GM18861 (cell line): ENCODE measurements at regions not wholly inside any gene's neighbourhood (a gene's known extent, or its start where the extent isn't known, plus 50 kb on each side); places are given as distances from the start of the nearest gene placed in this dataset.

Source experiments
- ATAC-seq: cut with Tn5 transposase; IDR thresholded peaks from one replicate; pipeline ENCODE4 v1.9.1; 2021; ENCODE audit not compliant: unreplicated experiment

DNA sequence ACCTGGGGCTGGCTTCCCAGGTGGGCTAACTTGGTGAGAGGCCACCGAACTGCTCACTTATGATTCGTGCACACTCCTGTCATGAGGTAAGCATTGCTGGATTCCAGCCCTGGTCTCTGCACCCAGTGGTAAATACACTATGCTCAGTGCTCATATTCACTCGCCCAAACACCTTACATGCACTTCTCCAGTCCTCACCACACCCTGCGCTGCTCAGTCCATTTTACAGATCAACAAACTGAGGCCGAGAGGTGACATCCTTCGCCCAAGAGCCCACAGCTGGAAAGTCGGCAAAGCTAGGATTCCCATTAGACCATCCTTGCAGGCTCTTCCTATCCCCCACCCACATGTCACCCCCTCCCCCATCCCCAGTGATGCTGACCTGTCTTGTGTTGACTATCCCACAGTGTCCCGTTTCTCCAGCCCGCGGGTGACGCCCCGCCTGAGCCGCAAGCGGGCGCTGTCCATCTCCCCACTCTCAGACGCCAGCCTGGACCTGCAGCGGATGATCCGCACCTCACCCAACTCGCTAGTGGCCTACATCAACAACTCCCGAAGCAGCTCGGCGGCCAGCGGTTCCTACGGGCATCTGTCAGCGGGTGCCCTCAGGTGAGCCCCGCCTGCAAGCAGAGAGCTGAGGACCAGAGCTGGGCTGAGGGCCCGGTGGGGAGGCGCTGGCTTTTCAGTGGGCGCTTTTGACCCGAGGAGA lies 232.8 kb downstream of the GLI2 start:
- ATAC-seq = no peak

DNA sequence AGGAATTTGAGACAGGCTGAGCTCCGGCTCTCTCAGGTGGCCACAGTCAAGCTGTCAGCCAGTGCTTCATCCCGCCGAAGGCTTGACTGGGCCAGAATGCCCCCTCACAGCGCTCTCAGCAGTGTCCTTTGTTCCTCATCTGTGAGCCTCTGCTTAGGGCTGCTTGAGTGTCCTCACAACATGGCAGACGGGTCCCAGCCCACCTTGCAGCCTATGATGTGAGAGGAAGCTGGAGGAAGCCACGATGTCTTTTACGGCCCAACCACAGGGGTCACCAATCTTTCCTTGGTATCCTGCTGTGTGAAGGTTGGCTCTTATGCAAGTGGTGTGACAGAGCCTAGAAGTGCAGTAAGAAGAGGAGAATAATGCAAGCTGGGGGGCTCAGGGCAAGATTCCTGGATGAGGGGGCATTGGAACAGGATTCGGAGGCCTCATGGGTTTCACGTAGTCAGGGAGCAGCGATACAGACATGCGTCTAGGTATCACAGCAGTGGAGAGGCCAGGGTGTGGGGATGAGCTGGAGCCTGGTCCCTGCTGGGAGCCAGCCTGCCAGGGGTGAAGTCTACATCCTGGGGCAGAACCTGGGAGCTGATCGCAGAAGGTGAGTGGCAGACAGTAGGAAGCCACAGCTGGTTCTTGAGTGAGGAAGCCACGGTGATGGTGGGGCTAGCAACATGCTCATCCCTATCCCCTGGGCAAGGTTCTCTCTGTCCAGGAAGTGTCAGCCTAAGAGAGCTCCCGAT lies 234.1 kb downstream of the GLI2 start:
- no peak for ATAC-seq

DNA sequence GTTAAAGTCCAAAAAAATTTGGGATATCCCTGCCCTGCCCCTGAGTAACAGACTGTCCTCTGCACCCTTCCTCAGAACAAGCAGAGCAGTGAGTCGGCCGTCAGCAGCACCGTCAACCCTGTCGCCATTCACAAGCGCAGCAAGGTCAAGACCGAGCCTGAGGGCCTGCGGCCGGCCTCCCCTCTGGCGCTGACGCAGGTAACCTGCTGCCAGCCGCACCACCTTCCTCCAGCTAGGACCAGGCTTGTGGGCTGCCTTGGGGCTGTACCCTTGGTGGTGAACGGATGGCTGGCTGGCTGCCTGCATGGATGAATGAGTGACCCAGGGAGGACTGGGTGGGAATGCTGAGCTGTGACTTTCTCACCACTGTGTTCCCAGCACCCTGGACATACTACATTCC lies 236.2 kb downstream of the GLI2 start:
- ATAC-seq = no peak

DNA sequence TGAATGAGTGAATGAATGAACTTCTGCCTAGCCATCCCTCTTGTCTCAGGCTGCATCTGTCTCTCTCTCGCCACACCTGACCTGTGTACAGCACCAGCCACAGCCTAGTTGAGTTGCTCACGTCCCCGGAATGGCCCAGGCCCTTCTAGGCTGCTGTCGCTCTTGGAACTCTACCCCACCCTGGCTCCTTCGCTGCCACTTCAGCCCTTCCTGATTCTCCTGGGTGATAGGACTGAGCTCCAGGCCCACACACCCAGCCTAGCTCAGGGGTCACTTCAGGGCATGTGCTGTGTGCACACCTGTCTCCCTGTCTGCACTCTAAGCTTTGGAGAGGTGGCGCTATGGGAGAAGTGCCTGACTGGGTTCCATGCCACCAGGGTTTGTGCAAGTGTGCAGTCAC lies 236.6 kb downstream of the GLI2 start:
- ATAC-seq = no peak

DNA sequence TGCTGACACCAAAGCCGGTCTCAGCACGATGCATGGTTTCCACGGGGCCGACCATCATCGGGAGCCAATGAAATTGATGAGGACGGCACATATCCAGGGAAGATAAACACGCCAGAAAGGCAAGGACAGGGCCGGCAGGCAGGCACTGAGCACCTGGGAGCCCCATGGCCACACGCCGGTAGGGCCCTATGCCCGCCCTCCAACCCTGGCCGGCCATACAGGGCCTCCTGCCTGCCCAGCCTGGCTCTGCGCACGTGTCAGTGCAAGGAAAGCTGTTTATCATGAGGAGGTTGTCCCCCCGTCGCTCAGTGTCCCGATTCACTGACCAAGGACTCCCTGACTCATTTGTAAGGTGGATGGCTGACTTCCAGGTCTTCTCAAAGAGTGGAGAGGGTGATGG lies 237.5 kb downstream of the GLI2 start:
- ATAC-seq = no peak

DNA sequence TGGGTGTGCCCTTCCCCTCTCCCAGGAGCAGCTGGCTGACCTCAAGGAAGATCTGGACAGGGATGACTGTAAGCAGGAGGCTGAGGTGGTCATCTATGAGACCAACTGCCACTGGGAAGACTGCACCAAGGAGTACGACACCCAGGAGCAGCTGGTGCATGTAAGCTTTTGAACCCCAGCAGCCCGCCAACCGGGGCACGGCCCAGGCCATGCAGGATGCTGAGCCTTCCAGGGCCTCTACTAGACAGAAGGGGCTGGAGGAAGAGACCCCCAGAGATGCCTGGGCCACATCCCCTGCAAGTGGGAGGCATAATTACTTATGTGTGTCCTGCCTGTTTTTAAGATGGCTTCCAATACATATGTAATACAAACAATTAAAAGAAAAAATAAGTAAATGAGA lies 239.3 kb downstream of the GLI2 start:
- no peak for ATAC-seq

DNA sequence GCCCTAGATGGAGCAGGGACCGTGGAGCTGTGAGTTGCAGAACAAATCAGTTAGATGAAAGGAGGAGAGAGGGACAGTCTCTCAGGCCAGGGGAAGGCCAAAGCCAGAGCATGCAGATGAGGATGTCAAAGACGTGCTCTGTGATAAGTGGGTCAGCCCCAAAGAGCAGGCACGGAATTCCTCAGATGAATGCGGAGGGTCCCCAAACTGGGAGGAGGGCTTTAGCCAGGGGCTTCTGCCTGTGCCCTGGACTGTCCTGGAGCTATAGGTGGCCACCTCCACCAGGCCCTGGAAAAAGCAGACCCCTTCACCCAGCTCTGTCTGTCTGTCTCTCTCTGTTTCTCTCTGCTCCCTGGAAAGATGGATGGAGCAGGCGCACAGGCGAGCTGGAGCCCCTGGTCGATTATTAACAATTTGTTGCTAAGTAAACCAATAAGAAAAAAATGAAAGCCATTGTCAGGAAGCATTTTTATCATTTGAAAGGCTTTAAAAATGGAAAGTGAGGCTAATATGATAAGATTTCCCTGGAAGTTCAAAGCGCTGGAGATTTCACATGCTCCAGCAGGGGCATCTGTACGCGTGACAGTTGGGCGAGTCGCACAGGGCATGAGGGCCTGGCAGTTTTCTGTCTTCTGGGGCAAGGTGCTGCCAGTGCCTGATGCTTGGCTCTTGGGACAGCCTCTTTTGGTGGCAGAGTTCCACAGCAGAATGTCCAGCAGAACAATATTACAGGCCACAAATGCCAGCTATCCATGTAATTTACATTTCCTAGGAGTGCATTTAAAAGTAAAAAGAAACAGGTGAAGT lies 241.0 kb downstream of the GLI2 start:
- ATAC-seq = no peak

DNA sequence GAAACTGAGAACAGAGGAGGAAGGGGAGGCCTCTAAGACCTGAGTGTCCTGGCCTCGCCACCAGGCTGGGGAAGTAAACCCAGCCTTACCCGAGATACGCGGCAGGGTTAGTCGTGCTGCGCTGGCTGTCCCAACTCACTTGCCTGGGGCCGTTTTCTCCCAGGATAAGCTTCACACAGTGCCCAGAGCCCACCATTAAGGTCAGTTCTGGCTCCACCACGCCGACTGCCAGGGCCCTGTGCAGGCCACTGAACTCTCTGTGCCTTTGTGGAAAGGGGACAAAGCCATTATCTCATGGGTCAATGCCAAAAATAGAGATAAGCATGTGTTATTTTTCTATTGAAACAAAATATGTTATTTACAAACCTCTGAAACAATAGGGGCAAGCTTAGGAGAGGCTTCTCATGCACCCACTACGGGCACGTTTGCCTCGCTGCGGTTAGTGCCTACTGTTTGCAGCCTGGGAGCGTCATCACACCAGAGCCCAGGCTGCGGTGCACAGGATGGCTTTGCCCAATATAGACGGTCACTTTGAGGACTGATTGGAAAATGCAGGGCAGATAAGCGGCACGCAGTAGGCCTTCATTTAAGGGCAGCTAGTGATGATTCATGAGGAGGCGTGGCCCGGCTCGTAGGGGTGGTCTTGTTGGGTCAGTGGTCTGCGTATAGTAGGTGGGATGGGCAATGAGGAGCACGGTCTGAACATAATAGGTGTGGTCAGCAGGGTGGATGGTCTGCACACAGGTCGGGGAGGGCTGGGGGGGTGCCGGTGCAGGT lies 242.1 kb downstream of the GLI2 start:
- ATAC-seq = no peak

DNA sequence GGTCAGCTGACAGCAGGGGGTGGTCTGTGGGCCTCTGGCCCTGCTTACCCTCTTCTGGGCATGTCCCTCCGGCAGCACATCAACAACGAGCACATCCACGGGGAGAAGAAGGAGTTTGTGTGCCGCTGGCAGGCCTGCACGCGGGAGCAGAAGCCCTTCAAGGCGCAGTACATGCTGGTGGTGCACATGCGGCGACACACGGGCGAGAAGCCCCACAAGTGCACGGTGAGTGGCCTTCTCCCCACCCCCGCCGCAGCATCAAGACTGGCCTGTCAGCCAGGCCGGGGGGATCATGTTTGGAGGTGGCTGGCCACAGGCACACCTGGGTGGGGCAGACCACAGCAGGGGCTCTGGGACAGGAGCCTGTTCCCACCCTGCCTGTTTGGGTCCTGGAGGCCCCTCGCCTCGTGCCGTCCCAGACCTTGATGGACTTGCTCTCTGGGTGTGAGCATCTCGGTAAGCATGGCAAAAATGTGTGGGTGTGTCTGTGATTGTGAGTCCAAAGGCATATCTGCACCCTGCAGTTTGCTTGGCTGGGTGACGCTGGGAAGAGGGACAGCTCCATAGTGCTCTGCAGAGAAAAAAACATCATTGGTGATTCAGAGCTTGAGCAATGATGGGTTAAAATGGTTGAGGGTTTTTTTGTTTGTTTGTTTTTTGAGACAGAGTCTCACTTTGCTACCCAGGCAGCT lies 242.8 kb downstream of the GLI2 start:
- no peak for ATAC-seq

DNA sequence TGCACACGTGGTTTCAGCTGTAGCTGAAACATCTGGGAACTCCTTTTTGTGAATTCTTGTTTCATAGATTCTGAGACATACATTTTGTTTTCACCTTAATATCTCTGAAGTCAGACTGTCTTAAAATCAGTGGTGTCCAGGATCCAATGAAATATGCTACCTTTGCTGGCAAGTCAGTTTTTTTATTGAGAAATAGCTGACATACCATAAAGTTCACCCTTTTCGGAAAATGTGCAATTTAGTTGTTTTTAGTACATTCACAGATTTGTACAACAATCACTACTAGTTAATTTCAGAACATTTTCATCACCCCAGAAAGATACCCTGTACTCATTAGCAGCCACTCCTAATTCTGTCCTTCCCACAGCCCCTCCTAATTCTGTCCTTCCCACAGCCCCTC lies 243.7 kb downstream of the GLI2 start:
- ATAC-seq = no peak

DNA sequence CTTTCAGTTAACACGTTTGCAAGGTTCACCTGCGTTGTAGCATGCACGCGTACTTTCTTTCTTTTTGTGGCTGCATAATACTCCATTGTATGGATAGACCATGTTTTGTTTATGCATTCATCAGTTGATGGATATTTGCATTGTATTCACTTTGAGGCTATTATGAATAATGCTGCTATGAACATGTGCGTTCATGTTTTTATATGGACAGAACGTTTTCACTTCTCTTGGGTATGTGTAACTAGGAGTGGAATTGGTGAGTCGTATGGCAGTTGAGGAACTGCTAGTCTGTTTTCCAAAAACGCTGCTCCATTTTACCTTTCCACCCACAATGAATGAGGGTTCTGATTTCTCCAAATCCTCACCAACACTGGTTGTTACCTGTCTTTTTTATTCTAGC lies 244.3 kb downstream of the GLI2 start:
- ATAC-seq = no peak

DNA sequence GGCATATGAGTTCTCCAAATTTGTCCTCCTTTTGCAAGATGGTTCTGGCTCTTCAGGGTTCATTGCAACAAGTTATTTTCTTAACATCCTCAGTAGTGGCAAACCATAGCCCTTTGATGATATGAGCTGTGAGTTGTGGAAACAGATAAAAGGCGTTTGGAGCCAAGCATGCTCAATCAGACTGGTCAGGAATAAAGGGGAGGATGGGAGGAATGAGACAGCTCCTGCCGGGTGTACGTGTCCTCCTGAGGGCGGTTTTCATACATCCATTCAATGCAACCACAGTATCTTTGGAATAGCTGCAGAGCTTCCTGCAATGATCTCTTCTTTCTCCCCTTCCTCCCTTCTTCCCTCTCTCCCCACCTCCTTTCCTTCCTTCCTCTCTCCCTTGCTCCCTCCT lies 245.8 kb downstream of the GLI2 start:
- no peak for ATAC-seq

DNA sequence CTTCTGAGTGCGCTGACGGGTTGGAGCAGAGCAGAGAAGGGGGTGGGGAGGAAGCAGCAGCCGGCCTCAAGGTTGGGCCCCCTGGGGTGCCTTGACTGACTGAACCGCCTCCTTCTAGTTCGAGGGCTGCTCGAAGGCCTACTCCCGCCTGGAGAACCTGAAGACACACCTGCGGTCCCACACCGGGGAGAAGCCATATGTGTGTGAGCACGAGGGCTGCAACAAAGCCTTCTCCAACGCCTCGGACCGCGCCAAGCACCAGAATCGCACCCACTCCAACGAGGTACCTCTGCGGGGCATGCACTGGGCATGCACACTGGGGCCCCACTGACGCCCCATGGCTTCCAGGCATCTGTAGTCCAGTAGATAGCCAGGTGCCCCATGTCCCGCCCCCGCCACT lies 246.9 kb downstream of the GLI2 start:
- no peak for ATAC-seq

DNA sequence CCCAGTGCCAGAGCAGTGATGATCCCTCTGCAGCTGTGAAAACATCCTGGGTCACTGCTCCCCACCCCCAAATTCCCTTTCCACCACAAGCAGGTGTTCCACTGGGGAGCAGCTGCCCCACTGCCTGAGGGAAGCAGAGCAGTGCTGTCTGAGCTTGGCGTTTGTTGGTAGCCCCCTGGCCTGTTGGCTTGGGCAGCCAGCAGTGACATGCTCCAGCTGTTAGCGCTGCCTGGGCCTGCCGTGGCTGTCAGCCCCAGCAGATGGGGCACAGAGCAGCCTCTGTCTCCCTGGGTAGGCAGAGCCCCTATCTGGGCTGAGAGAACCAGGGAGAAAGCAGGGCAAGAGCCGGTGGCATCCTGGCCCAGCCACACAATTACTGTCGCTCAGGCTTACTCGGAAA lies 247.7 kb downstream of the GLI2 start:
- no peak for ATAC-seq

DNA sequence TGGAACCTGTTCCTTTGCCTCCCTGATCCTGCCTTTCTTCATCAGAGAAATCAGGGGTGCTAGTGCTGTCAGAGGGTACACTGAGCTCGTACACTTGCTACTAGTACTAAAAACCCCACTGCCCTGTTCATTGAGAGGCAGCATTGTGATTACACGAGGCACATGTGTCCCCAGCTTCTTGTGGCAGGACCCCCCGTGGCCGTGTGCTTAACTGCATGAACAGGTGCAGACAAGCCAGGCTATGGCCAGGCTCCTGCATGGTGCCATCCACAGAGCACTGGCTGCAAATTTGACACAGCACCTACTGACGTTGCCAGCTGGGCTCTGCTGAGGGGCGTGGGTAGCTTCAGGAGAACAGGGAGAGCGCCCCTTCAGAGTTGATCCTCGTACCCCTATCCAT lies 248.4 kb downstream of the GLI2 start:
- no peak for ATAC-seq

DNA sequence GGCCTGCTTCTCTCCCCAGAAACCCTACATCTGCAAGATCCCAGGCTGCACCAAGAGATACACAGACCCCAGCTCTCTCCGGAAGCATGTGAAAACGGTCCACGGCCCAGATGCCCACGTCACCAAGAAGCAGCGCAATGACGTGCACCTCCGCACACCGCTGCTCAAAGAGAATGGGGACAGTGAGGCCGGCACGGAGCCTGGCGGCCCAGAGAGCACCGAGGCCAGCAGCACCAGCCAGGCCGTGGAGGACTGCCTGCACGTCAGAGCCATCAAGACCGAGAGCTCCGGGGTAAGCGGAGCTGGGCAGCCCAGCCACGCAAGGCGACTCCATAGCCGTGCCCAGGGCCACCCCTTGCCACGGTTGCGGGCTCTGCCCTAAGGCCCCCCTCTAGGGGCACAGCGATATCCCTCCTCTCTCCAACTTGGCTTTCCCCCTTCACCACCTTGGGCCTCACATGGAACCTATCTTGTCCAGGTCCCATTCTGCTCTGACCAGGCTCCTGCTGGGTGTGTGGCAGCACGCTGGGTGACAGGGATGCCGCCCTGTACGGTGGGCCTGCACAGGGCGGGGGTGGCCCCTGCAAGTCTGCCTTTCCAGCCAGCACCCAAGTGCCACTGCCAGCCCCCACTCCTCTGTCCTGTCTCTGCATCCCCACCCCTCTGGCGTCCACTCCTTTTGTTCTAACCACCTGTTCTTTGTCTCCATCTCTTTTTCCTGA lies 248.9 kb downstream of the GLI2 start:
- no peak for ATAC-seq

DNA sequence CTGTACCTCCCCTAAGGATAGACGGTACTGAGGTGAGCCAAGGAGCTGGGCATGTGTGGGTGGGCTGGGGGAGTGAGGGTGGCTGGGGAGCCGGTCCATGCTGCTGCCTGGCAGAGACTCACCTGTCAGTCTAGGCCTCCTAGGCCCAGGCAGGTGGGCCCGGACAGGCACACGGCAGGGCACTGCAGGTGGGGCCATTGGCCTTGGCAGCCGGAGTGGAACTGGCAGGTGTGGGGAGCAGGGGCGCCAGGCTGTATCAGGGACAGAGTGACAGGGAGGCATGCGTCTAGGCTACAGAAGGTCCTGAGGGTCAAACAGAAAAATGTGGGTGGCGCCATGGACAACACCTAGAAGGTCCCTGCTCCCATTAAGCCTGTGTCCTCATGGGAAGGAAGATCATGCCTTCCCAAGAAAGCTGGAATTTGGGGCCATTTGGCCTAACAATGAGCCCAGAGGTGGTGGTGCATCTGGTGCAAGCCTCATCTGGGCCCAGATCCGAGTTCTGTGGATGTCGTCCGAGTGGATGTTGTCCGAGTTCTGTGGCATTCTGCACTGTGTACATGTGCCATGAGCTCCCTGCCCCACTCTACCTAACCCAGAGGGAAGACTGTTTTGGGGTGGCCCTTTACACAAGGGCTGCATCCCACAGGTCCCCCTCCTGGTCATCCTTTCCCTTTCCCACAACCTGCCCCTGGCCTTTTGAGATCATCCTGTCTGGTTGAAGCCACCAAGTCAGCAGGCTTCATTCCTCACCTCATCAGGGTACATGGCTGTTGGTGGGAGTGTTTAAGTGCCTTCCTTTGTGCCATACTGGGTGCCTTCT lies 249.7 kb downstream of the GLI2 start:
- no peak for ATAC-seq

DNA sequence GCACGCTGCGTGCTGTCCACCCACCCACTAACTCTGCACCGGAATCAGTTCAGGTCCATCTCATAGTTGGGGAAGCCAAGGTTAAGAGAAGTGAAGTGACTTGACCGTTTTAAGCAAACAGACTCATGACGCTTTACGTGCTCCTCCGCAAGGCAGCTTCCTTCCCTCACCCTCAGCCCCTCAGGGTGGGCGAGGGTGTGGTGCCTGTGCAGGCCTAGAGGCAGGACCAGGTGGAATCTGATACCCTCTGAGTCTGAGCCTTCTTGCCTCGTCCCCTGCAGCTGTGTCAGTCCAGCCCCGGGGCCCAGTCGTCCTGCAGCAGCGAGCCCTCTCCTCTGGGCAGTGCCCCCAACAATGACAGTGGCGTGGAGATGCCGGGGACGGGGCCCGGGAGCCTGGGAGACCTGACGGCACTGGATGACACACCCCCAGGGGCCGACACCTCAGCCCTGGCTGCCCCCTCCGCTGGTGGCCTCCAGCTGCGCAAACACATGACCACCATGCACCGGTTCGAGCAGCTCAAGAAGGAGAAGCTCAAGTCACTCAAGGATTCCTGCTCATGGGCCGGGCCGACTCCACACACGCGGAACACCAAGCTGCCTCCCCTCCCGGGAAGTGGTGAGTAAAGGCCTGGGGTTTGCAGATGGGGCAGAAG lies 250.5 kb downstream of the GLI2 start:
- ATAC-seq = no peak
